ENCODE measurements at regions not wholly inside any gene's neighbourhood (a gene's known extent, or its start where the extent isn't known, plus 50 kb on each side); places are given as distances from the start of the nearest gene placed in this dataset.

DNA sequence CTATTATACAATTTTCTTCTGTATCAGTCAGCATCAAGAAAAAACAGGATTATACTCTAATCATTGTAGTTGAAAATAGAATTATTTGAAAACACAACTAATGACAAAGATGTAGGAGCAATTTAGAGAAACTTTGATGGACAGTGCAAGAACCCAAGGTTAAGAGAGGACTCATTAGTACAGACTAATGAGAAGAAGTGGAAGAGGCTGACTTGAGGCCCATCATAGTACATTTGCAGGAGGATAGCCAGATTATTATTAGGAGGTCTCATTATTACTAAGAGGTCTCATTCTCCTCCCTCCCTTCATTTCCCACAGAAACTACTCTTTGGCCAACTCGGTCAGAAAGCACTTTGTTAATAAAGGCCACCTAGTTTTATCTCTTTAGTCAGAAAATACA, 1983.0 kb downstream of the SUCLG1 start:
- TF ChIP-seq, protein P1, sequence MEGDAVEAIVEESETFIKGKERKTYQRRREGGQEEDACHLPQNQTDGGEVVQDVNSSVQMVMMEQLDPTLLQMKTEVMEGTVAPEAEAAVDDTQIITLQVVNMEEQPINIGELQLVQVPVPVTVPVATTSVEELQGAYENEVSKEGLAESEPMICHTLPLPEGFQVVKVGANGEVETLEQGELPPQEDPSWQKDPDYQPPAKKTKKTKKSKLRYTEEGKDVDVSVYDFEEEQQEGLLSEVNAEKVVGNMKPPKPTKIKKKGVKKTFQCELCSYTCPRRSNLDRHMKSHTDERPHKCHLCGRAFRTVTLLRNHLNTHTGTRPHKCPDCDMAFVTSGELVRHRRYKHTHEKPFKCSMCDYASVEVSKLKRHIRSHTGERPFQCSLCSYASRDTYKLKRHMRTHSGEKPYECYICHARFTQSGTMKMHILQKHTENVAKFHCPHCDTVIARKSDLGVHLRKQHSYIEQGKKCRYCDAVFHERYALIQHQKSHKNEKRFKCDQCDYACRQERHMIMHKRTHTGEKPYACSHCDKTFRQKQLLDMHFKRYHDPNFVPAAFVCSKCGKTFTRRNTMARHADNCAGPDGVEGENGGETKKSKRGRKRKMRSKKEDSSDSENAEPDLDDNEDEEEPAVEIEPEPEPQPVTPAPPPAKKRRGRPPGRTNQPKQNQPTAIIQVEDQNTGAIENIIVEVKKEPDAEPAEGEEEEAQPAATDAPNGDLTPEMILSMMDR (IDR thresholded peaks at IDR 0.05) = no peak
- no peak for ATAC-seq
- H3K4me1 Mint-ChIP-seq (ENCODE audit: low read depth) = no peaks in the 10 kb centered on the region
- DNase-seq = no peak
- peaks cover 7% of the 10 kb centered on the region for H3K9me3 Mint-ChIP-seq
- H3K36me3 Mint-ChIP-seq (ENCODE audit: low read depth) = no peaks in the 10 kb centered on the region
- H3K27ac Mint-ChIP-seq = no peak overlapping the region
- H3K27me3 Mint-ChIP-seq = no peaks in the 10 kb centered on the region
- POLR2A ChIA-PET = no interaction called here
- intact Hi-C loops (cut with micrococcal nuclease) = no loop called here
- H3K4me3 Mint-ChIP-seq = no peak overlapping the region
- CTCF ChIA-PET = no interaction called here

DNA sequence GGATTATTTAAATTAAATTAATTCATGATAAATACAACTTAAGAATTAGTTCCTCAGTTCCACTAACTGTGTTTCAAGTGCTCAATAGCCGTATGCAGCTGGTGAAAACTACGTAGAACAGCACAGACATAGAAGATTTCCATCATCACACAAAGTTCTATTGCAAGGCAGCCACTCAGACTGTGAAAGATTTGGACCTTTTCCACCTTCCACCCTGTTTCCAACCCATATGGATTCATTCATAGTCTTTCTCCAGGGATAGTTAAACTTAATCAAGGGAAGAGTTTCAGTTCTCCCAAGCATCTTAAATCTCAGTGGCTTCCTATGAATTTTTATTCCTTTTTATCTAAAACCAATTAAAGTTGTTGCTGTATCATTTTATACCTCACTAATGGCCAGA, 2030.8 kb downstream of the SUCLG1 start:
- CTCF ChIA-PET = no interaction called here

DNA sequence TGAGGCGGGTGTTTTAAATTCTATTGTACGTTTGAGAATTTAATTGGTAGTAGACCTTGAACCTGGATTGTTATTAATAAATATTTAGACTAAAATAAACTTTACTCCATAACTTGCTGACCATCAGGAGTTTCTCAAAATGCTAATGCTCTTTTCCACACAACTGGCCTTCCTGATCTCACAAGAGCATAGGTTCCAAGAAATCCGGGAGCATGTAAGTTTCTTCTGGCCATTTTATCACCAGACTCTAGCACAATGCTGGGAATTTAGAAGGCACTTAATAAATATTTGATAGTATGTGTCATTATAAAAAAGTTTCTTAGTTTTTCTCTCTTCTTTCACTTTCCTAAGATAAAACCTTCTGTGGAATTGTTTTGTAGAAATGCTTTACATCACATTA, 2047.1 kb downstream of the SUCLG1 start:
- H3K4me3 Mint-ChIP-seq = no peak overlapping the region
- no peaks in the 10 kb centered on the region for H3K4me1 Mint-ChIP-seq (ENCODE audit: low read depth)
- H3K27ac Mint-ChIP-seq = no peak overlapping the region
- CTCF ChIA-PET = no interaction called here
- peaks cover 7% of the 10 kb centered on the region for H3K9me3 Mint-ChIP-seq
- H3K36me3 Mint-ChIP-seq (ENCODE audit: low read depth) = no peaks in the 10 kb centered on the region
- intact Hi-C loops (cut with micrococcal nuclease) = no loop called here
- H3K27me3 Mint-ChIP-seq = no peaks in the 10 kb centered on the region
- TF ChIP-seq, protein P1 (IDR thresholded peaks at IDR 0.05) = no peak
- DNase-seq (no peak), ATAC-seq (no peak)
- POLR2A ChIA-PET = no interaction called here

More for the DNA sequence above, 2030.8 kb downstream of the SUCLG1 start:
- no peak overlapping the region for H3K27ac Mint-ChIP-seq
- DNase-seq = no peak
- H3K4me3 Mint-ChIP-seq = no peak overlapping the region
- POLR2A ChIA-PET = no interaction called here
- TF ChIP-seq, protein P1 (IDR thresholded peaks at IDR 0.05) = no peak
- H3K9me3 Mint-ChIP-seq = peaks cover 13% of the 10 kb centered on the region
- ATAC-seq = no peak
- intact Hi-C loops (cut with micrococcal nuclease) = no loop called here
- H3K27me3 Mint-ChIP-seq = no peaks in the 10 kb centered on the region
- H3K36me3 Mint-ChIP-seq (ENCODE audit: low read depth) = no peaks in the 10 kb centered on the region
- no peaks in the 10 kb centered on the region for H3K4me1 Mint-ChIP-seq (ENCODE audit: low read depth)

DNA sequence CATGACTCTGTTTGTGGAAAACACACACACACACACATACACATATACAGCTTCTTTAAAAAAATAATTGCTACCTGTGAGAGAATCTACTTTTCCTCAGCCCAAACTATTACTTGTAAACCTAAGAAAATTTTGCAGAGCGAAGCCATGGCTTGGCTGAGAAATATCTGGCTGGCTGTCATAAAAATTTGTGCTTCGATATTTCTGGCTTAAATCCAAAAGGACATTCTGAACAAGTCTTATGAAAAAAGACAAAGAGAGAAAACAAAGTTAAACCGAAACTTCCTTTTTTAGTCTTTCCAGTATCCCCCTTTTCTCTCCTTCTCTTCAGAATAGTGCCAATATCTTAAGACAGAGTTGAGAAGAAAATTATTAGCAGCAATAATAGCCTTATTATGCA, 2048.0 kb downstream of the SUCLG1 start:
- H3K36me3 Mint-ChIP-seq (ENCODE audit: low read depth) = no peaks in the 10 kb centered on the region
- ChIA-PET CTCF (no interaction called here), POLR2A (no interaction called here)
- no peak for ATAC-seq
- H3K9me3 Mint-ChIP-seq = peaks cover 5% of the 10 kb centered on the region
- no peaks in the 10 kb centered on the region for H3K27me3 Mint-ChIP-seq
- intact Hi-C loops (cut with micrococcal nuclease) = no loop called here
- TF ChIP-seq, protein P1 (IDR thresholded peaks at IDR 0.05) = no peak
- H3K4me1 Mint-ChIP-seq (ENCODE audit: low read depth) = no peaks in the 10 kb centered on the region
- no peak overlapping the region for H3K4me3 Mint-ChIP-seq
- no peak overlapping the region for H3K27ac Mint-ChIP-seq
- no peak for DNase-seq

DNA sequence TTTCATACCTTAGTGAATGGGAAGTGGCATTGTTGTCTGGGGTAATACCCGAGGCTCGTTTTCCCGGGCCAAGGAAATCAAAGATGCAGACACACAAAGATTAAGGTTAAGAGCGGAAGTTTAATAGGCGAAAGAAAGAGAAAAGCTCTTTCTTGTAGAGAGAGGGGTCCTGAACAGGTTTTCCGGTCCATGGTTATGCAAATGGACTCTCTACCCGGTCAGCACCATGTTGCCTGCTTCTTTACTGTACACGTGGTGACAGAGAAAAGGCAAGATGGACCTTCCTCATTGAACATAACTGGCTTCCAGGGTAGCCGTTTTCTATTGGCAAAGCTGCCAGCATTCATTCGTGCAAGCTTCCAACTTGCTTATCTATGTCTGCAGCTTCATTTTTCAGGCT, 2063.5 kb downstream of the SUCLG1 start:
- Mint-ChIP-seq H3K27me3 (no peaks in the 10 kb centered on the region), H3K4me3 (no peak overlapping the region), H3K9me3 (peaks cover 4% of the 10 kb centered on the region), H3K27ac (no peak overlapping the region), H3K36me3 (ENCODE audit: low read depth) (no peaks in the 10 kb centered on the region), H3K4me1 (ENCODE audit: low read depth) (no peaks in the 10 kb centered on the region)
- POLR2A ChIA-PET = no interaction called here
- DNase-seq = no peak
- no peak for ATAC-seq
- TF ChIP-seq, protein P1 (IDR thresholded peaks at IDR 0.05) = no peak
- CTCF ChIA-PET = no interaction called here
- intact Hi-C loops (cut with micrococcal nuclease) = no loop called here

Data from activated CD8-positive, alpha-beta T cell treated with anti-CD3 and anti-CD28 coated beads for 36 hours (primary cell).